Activated T-helper 2 cell treated with anti-CD3 and anti-CD28 coated beads, Interferon-gamma antibody, Interleukin-2, Interleukin-4, amounts not matched to agents 10 μg/mL and 5 μg/mL and 100 μg/mL, durations not matched to agents 14 hours and 24 hours and 36 hours (primary cell): ENCODE measurements at regions not wholly inside any gene's neighbourhood (a gene's known extent, or its start where the extent isn't known, plus 50 kb on each side); places are given as distances from the start of the nearest gene placed in this dataset.
"Not testable (repeated sequence)": the region's sequence is repeated elsewhere in the genome, so short reads cannot be mapped to it uniquely, and the experiment has no call there.

ENCODE experiments used
- DNase-seq: peaks from one replicate; pipeline ENCODE4 v3.0.0; 2021; ENCODE audit warnings: low spot score
- H3K27ac Mint-ChIP-seq: one replicate; pipeline ENCODE4 v1.8.0; 2021; ENCODE audit warnings: mixed read lengths
- H3K27me3 Mint-ChIP-seq: one replicate; pipeline ENCODE4 v1.8.0; 2021; ENCODE audit warnings: low read depth, mixed read lengths
- H3K36me3 Mint-ChIP-seq: one replicate; pipeline ENCODE4 v1.8.0; 2021; ENCODE audit warnings: low read depth, mixed read lengths
- H3K4me1 Mint-ChIP-seq: one replicate; pipeline ENCODE4 v1.8.0; 2021; ENCODE audit warnings: low read depth, mixed read lengths
- H3K4me3 Mint-ChIP-seq: one replicate; pipeline ENCODE4 v1.8.0; 2021; ENCODE audit warnings: low read depth, mild to moderate bottlenecking, moderate library complexity, mixed read lengths
- H3K9me3 Mint-ChIP-seq: one replicate; pipeline ENCODE4 v1.8.0; 2021; ENCODE audit warnings: mixed read lengths
- intact Hi-C: fragments of 100-400 bp; cut with micrococcal nuclease; formaldehyde crosslinking; loops from one replicate; pipeline ENCODE4 v1.15.1; 2023

DNA sequence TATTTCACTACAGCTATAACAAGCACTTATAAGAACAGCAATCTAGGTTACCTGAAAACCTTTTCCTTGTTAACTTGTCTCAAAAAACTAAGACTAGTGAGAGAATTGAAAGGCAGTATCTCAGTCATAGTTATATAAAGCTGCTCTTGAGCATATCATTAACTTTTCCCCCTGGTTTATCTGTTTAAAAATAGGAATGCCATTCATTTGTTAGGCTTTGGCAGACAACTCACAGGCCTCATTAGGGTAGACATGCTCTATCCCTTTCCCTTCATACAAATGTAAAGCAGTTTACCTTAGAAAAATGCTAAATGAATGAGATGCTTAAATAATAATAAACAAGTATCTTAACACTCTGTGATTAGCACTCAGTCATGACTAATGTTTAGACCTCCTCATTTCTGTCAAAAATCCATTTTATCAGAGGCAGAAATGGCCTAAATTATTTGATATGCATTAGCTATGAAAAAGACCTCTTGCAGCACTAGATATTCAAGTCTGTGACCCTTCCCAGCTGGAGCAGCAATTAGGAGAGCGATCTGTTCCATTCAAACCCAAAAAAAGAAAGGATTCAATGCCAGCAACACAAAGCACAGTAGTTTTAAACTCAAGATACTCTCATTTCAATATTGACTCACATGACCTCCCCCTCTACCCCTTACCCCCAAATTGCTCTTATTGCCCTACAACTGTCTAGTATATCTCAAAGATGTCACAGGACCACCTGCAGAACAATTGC lies 1578.8 kb upstream of the WWC1 start:
- intact Hi-C loops, result no loop called here
- H3K27ac Mint-ChIP-seq, result no peak overlapping the region
- no peaks in the 10 kb centered on the region for H3K36me3 Mint-ChIP-seq

DNA sequence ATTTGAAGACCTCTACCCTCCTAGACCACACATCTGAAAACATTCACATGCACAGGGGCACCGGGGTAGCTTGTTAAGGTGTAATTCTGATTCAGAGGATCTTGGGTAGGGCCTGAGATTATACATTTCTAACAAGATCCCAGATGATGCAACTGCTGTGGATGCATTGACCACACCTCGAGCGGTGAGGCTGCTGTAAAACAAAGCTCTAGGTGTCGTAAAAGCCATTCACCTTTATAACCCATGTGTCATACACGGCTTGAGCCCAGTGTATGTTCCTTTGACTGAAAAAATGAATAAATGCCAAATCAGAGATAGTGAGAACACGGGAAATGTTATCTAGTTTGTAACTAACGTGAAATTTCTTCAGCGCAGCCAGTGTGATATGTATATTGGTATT lies 1578.2 kb upstream of the WWC1 start:
- intact Hi-C loops, result no loop called here
- peaks cover 28% of the 10 kb centered on the region for H3K9me3 Mint-ChIP-seq
- no peak overlapping the region for H3K27ac Mint-ChIP-seq
- DNase-seq, result no peak
- H3K4me1 Mint-ChIP-seq, result no peaks in the 10 kb centered on the region
- no peaks in the 10 kb centered on the region for H3K36me3 Mint-ChIP-seq
- H3K4me3 Mint-ChIP-seq, result no peak overlapping the region
- H3K27me3 Mint-ChIP-seq, result no peaks in the 10 kb centered on the region

More for the DNA sequence above, 1578.8 kb upstream of the WWC1 start:
- Mint-ChIP-seq H3K4me3 (no peak overlapping the region), H3K9me3 (peaks cover 27% of the 10 kb centered on the region), H3K27me3 (no peaks in the 10 kb centered on the region), H3K4me1 (no peaks in the 10 kb centered on the region)
- no peak for DNase-seq

DNA sequence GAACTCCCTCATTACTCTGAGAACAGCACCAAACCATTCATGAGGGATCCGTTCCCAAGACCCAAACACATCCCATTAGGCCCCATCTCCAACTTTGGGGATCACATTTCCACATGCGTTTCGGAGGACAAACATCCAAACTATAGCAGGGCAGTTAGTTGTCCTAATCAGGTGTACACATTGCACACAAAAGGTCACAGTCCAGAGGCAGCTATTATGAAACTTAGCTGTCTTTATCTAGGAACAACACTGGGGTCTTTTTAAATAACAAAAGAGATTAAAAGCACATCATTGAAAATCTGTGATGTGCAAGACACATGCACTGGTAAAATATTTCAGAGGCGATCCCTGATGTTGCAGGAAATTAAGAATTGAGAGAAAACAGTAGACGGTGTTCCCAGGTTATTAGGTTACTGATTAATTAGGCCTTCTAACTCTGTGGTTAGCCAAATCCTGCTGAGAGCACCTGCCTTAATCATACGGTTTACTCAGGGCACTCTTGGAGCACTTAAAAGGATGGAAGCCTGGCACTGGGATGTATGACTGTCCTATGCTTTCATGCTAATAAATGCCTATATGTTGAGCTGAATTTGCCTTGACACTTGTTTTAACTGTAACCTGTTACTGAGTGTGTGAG lies 1574.5 kb upstream of the WWC1 start:
- H3K4me3 Mint-ChIP-seq, result no peak overlapping the region
- no peak for DNase-seq
- intact Hi-C loops, result no loop called here
- no peak overlapping the region for H3K27ac Mint-ChIP-seq
- H3K9me3 Mint-ChIP-seq, result peaks cover 48% of the 10 kb centered on the region
- no peaks in the 10 kb centered on the region for H3K4me1 Mint-ChIP-seq
- no peaks in the 10 kb centered on the region for H3K36me3 Mint-ChIP-seq
- H3K27me3 Mint-ChIP-seq, result no peaks in the 10 kb centered on the region

DNA sequence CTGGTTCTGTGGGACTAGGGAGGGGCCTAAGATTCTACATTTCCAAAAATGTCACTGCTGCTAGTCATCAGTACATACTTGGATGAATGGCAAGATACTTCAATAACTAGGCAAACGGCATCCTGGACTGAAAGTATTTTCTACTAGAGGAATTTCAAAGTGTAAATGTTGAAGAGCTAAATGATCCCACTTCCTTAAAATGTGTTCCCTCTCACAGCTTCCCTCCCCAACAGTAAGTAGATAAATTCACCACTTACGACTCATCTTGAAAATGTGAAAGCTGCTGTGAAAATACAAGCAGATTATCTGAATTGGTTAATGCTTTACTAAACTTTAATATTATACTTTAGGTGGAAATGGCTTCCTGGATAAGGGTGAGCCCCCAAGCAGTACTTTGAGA lies 1571.5 kb upstream of the WWC1 start:
- no peak for DNase-seq
- Mint-ChIP-seq H3K27me3 (no peaks in the 10 kb centered on the region), H3K4me1 (no peaks in the 10 kb centered on the region), H3K36me3 (no peaks in the 10 kb centered on the region), H3K4me3 (no peak overlapping the region), H3K27ac (no peak overlapping the region), H3K9me3 (peaks cover 37% of the 10 kb centered on the region)
- intact Hi-C loops, result no loop called here

DNA sequence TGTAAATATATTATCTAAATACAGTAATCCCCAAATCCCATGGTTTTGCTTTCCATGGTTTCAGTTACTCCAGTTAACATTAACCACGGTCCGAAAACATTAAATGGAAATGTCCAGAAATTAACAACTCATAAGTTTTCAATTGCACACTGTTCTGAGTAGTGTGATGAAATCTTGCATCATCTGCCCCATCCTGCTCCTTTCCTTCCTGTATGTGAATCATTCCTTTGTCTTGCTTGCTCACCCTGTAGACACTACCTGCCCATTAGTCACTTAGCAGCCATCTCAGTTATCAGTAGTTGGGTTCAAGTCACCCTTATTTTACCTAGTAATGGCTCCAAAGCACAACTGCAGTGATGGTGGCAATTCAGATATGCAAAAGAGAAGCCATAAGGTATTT lies 1568.5 kb upstream of the WWC1 start:
- H3K27ac Mint-ChIP-seq, result no peak overlapping the region
- H3K9me3 Mint-ChIP-seq, result peaks cover 32% of the 10 kb centered on the region
- no peaks in the 10 kb centered on the region for H3K36me3 Mint-ChIP-seq
- no peak overlapping the region for H3K4me3 Mint-ChIP-seq
- intact Hi-C loops, result no loop called here
- no peak for DNase-seq
- no peaks in the 10 kb centered on the region for H3K27me3 Mint-ChIP-seq
- no peaks in the 10 kb centered on the region for H3K4me1 Mint-ChIP-seq

DNA sequence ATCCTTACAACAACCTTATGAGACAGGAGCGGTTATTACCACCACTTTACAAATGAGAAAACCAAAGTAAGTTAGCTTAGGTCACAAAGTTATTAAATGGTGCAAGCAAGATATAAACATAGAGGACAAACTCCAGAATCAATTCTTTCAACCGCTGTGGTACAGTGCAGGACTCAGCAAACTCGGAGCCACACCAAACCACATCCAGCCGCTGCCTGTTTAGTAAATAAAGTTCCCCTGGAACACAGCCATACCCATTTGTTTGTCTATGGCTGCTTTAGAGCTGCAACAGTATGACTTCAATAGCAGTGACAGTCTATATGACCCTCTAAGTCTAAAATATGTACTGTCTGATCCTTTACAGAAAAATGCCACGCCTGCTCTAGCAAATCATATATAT lies 1567.2 kb upstream of the WWC1 start:
- Mint-ChIP-seq H3K4me1 (no peaks in the 10 kb centered on the region), H3K27me3 (no peaks in the 10 kb centered on the region), H3K9me3 (peaks cover 27% of the 10 kb centered on the region), H3K27ac (no peak overlapping the region), H3K36me3 (no peaks in the 10 kb centered on the region), H3K4me3 (no peak overlapping the region)
- no peak for DNase-seq
- intact Hi-C loops, result no loop called here

DNA sequence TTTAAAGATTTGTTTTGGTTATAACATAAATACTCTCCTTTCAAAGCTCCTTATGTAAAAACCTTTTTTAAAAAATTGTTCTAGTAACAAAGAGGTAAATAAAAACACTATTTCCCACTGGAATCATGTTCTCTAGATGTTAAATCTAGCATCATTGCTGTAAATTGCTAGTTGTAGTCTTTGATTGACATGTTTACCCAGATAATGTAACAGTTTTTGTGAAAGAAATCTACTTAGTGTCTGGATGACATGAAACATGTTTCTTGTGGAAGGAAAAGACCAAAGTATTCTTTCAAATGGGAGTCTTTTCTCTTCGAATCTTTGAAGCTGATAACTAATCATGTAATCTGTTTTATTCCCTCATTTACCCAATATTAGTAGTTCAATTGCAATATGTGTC lies 1565.9 kb upstream of the WWC1 start:
- Mint-ChIP-seq H3K27ac (no peak overlapping the region), H3K4me3 (no peak overlapping the region), H3K4me1 (no peaks in the 10 kb centered on the region), H3K9me3 (peaks cover 20% of the 10 kb centered on the region), H3K36me3 (no peaks in the 10 kb centered on the region), H3K27me3 (no peaks in the 10 kb centered on the region)
- no peak for DNase-seq
- intact Hi-C loops, result no loop called here

DNA sequence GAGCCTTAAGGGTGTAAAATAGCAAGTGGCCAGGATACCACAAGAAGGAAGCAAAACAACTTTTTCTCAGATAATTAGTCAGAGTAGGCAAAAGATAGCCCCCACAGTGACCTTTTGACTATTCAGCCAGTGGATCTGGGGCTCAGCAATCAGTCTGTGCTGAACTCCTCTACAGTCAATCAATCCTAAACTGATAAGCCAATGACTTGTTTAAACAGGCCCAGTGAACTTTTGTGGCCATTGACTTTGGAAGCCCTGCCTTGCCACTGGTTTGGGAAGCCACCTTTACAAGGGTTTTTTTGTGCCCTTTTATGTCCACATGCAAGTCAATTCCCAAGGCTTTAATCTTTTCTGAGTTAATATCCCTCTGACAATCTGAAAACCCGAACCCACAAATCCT lies 1565.0 kb upstream of the WWC1 start:
- no peaks in the 10 kb centered on the region for H3K4me1 Mint-ChIP-seq
- no peak overlapping the region for H3K27ac Mint-ChIP-seq
- no peaks in the 10 kb centered on the region for H3K27me3 Mint-ChIP-seq
- no peak overlapping the region for H3K4me3 Mint-ChIP-seq
- H3K36me3 Mint-ChIP-seq, result no peaks in the 10 kb centered on the region
- peaks cover 14% of the 10 kb centered on the region for H3K9me3 Mint-ChIP-seq
- DNase-seq, result no peak
- intact Hi-C loops, result no loop called here

DNA sequence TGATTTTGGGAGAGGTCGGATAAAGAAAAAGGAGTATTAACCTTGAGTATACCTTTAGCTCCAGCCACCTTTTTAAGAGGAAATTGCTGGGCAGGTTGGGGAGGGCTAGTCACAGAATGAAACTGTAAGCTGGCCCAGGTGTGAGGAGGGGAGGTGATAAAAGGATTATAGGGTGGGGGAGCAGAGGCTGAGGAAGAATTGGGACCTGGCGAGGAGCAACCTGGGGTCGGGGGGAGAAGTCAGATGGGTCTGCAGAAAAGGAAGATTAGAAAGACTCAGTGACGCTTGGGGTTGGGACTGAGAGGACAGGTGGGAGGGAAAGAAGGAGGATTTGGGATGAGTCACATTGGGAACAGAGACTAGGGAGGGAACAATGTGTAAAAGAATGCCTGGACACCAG lies 1548.5 kb upstream of the WWC1 start:
- H3K27me3 Mint-ChIP-seq, H3K36me3 Mint-ChIP-seq, DNase-seq, H3K4me1 Mint-ChIP-seq, H3K4me3 Mint-ChIP-seq, H3K27ac Mint-ChIP-seq, intact Hi-C loops: not testable (repeated sequence)
- H3K9me3 Mint-ChIP-seq, result peaks cover 43% of the 10 kb centered on the region

DNA sequence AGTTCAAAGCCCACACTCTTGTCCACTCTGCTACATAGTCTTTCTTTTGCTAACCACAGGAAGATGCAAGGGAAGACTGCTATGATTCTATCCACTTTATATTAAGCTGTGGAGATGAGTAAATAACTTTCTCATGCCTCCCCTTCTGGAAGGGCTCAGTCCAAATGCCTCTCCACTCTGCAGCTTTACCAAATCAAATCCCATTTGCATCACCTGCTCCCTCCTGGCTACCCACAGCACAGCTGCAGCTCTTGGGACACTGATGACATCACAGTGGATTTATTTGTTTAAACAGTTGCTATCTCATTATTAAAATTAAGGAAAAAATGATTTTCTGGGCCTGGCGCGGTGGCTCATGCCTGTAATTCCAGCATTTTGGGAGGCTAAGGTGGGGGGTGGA lies 1544.9 kb upstream of the WWC1 start:
- H3K27me3 Mint-ChIP-seq, result no peaks in the 10 kb centered on the region
- no peak overlapping the region for H3K4me3 Mint-ChIP-seq
- intact Hi-C loops, result no loop called here
- H3K9me3 Mint-ChIP-seq, result peaks cover 30% of the 10 kb centered on the region
- no peak overlapping the region for H3K27ac Mint-ChIP-seq
- no peak for DNase-seq
- no peaks in the 10 kb centered on the region for H3K36me3 Mint-ChIP-seq
- no peaks in the 10 kb centered on the region for H3K4me1 Mint-ChIP-seq

DNA sequence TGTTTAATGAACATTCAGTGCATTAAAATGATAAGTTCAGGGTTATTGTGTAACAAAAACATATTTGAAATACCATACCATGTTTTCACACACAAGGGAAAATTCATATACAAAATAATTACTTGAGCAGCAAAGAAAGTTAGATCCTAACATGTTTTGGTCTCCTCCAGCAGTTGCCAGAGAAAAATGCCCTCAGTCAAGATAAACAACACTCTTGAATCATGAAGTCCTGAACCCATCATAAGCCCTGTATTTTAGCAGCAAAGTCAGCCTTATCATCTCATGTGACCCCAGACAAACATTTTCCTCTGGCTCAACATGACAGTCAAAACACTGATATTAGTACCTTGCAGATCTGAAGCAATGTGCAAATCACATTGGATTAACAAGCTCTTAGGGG lies 1541.1 kb upstream of the WWC1 start:
- Mint-ChIP-seq H3K27ac (no peak overlapping the region), H3K4me3 (no peak overlapping the region), H3K27me3 (no peaks in the 10 kb centered on the region), H3K36me3 (no peaks in the 10 kb centered on the region), H3K9me3 (peaks cover 3% of the 10 kb centered on the region), H3K4me1 (no peaks in the 10 kb centered on the region)
- no peak for DNase-seq
- intact Hi-C loops, result no loop called here

DNA sequence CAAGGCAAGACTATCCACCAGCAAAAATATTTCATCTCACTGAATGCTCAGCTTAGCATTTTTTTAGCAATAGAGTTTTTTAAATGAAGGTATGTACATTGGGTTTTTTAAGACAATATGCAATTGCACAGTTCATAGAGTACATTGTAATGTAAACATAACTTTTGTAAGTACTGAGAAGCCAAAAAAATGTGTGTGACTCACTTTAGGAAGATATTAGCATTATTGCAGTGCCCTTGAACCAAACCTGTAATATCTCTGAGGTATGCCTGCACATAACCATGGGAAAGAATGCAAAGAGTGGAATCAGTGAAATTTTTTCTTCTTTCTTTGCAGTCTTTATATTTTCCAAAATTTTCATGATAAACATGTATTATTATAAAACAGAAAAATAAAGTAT lies 1533.3 kb upstream of the WWC1 start:
- intact Hi-C loops, result no loop called here
- Mint-ChIP-seq H3K27me3 (no peaks in the 10 kb centered on the region), H3K27ac (no peak overlapping the region), H3K9me3 (peaks cover 18% of the 10 kb centered on the region), H3K4me3 (no peak overlapping the region), H3K36me3 (no peaks in the 10 kb centered on the region), H3K4me1 (no peaks in the 10 kb centered on the region)
- DNase-seq, result no peak

DNA sequence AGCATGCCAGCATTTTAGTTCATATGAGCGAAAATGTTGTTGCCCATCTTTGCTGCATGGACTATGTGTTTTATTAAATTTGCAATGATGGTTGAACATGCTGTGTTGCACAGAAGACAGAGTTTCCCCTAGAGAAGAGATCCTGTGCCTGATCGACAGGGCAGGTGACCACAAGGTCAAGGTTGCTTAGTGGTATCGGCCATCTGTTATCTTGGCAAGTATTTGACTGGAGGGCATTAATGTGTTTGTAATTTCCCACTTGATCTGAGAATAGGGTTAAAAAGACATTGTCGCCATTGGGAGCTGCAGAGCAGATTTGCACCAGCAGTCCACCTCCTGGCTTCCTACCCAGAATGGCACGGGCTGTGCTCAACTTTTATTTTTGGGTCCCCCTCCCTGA lies 1523.6 kb upstream of the WWC1 start:
- intact Hi-C loops, result no loop called here
- DNase-seq, result no peak
- no peaks in the 10 kb centered on the region for H3K27me3 Mint-ChIP-seq
- no peaks in the 10 kb centered on the region for H3K4me1 Mint-ChIP-seq
- H3K27ac Mint-ChIP-seq, result no peak overlapping the region
- no peaks in the 10 kb centered on the region for H3K36me3 Mint-ChIP-seq
- peaks cover 15% of the 10 kb centered on the region for H3K9me3 Mint-ChIP-seq
- H3K4me3 Mint-ChIP-seq, result no peak overlapping the region
